Karpas-422 (cell line): ENCODE measurements at regions not wholly inside any gene's neighbourhood (a gene's known extent, or its start where the extent isn't known, plus 50 kb on each side); places are given as distances from the start of the nearest gene placed in this dataset.

Experiments
- DNase-seq: peaks from one replicate; pipeline ENCODE4 v3.0.0-alpha.2; 2015
- H2AFZ ChIP-seq: fragments of 200-600 bp; sonication (generic); 2 replicates; pipeline ENCODE4 v1.6.1; 2014; ENCODE audit warnings: antibody characterized with exemption, low read length, mixed read lengths
- H3K27ac ChIP-seq: fragments of 200-600 bp; sonication (generic); 2 replicates; pipeline ENCODE4 v1.5.1; 2014; ENCODE audit warnings: mild to moderate bottlenecking, low read length, moderate library complexity
- H3K27me3 ChIP-seq: fragments of 200-600 bp; sonication (generic); 2 replicates; pipeline ENCODE4 v1.6.1; 2014; ENCODE audit warnings: low read length, mixed read lengths
- H3K36me3 ChIP-seq: fragments of 200-600 bp; sonication (generic); 2 replicates; pipeline ENCODE4 v1.6.1; 2014; ENCODE audit warnings: low read length, mixed read lengths; ENCODE audit not compliant: insufficient read depth
- H3K4me1 ChIP-seq: fragments of 200-600 bp; sonication (generic); 2 replicates; pipeline ENCODE4 v1.6.1; 2014; ENCODE audit warnings: mild to moderate bottlenecking, low read length, mixed read lengths
- H3K4me2 ChIP-seq: fragments of 200-600 bp; sonication (generic); 2 replicates; pipeline ENCODE4 v1.6.1; 2014; ENCODE audit warnings: low read length, low read depth, mild to moderate bottlenecking; ENCODE audit not compliant: poor library complexity, severe bottlenecking
- H3K4me3 ChIP-seq: fragments of 200-600 bp; sonication (generic); 2 replicates; pipeline ENCODE4 v1.5.1; 2014; ENCODE audit warnings: mild to moderate bottlenecking, antibody characterized with exemption, low read length, mixed read lengths
- H3K79me2 ChIP-seq: fragments of 200-600 bp; sonication (generic); 2 replicates; pipeline ENCODE4 v1.6.1; 2014; ENCODE audit warnings: mild to moderate bottlenecking, low read length, mixed read lengths
- H3K9ac ChIP-seq: fragments of 200-600 bp; sonication (generic); 2 replicates; pipeline ENCODE4 v1.6.0; 2014; ENCODE audit warnings: low read length
- H3K9me2 ChIP-seq: fragments of 200-600 bp; sonication (generic), shearing (Covaris generic); replicated peaks from 2 replicates; pipeline ENCODE4 v1.6.0; 2014; ENCODE audit warnings: mild to moderate bottlenecking, low read length, moderate library complexity; ENCODE audit not compliant: insufficient read depth
- H3K9me3 ChIP-seq: fragments of 300-700, 200-600 bp; sonication (generic); 2 replicates; pipeline ENCODE4 v1.6.1; 2014; ENCODE audit warnings: low read length, mixed read lengths
- H4K20me1 ChIP-seq: fragments of 200-600 bp; sonication (generic); 2 replicates; pipeline ENCODE4 v1.6.1; 2014; ENCODE audit warnings: mild to moderate bottlenecking, antibody characterized with exemption, low read length, low read depth; ENCODE audit not compliant: insufficient read depth

- no peaks in the 10 kb centered on the region for H3K27me3 ChIP-seq
- no peak for DNase-seq
- no peak overlapping the region for H3K4me2 ChIP-seq
- no peaks in the 10 kb centered on the region for H3K9me3 ChIP-seq
- no peaks in the 10 kb centered on the region for H3K36me3 ChIP-seq
- H4K20me1 ChIP-seq = no peaks in the 10 kb centered on the region
- H3K9me2 ChIP-seq = no peaks in the 10 kb centered on the region
- H3K4me1 ChIP-seq = no peaks in the 10 kb centered on the region
- H3K27ac ChIP-seq = no peak overlapping the region
- H3K4me3 ChIP-seq = no peak overlapping the region
- no peak overlapping the region for H3K9ac ChIP-seq
- no peak overlapping the region for H2AFZ ChIP-seq
- H3K79me2 ChIP-seq = no peaks in the 10 kb centered on the region
Observed at GRCh38 chr6:99091985-99092384, 144.2 kb upstream of the FBXL4 start.

- no peak for DNase-seq
- Histone ChIP-seq H3K4me2 (no peak overlapping the region), H3K27me3 (no peaks in the 10 kb centered on the region)
Observed at GRCh38 chr6:99080191-99080590, 132.4 kb upstream of the FBXL4 start.

GRCh38 chr6:99079058-99079457 is 131.3 kb upstream of the FBXL4 start:
- Histone ChIP-seq H3K4me3 (no peak overlapping the region), H3K27ac (no peak overlapping the region), H3K9me3 (no peaks in the 10 kb centered on the region), H3K27me3 (no peaks in the 10 kb centered on the region), H4K20me1 (no peaks in the 10 kb centered on the region), H3K4me1 (no peaks in the 10 kb centered on the region), H3K9ac (no peak overlapping the region), H3K9me2 (no peaks in the 10 kb centered on the region), H3K4me2 (no peak overlapping the region), H3K36me3 (no peaks in the 10 kb centered on the region), H2AFZ (no peak overlapping the region), H3K79me2 (no peaks in the 10 kb centered on the region)
- no peak for DNase-seq

More at GRCh38 chr6:99080191-99080590, 132.4 kb upstream of the FBXL4 start:
- Histone ChIP-seq H3K9me2 (no peaks in the 10 kb centered on the region), H3K4me1 (no peaks in the 10 kb centered on the region), H3K36me3 (no peaks in the 10 kb centered on the region), H3K79me2 (no peaks in the 10 kb centered on the region), H3K9me3 (no peaks in the 10 kb centered on the region), H4K20me1 (no peaks in the 10 kb centered on the region), H3K9ac (no peak overlapping the region), H2AFZ (no peak overlapping the region), H3K27ac (no peak overlapping the region), H3K4me3 (no peak overlapping the region)

- Histone ChIP-seq H3K36me3 (no peaks in the 10 kb centered on the region), H4K20me1 (no peaks in the 10 kb centered on the region), H2AFZ (no peak overlapping the region), H3K9ac (no peak overlapping the region), H3K4me2 (no peak overlapping the region), H3K79me2 (no peaks in the 10 kb centered on the region), H3K27me3 (no peaks in the 10 kb centered on the region), H3K27ac (no peak overlapping the region), H3K9me3 (no peaks in the 10 kb centered on the region), H3K4me1 (no peaks in the 10 kb centered on the region), H3K4me3 (no peak overlapping the region), H3K9me2 (no peaks in the 10 kb centered on the region)
- no peak for DNase-seq
Observed at GRCh38 chr6:99073223-99073622, 125.5 kb upstream of the FBXL4 start.

DNA sequence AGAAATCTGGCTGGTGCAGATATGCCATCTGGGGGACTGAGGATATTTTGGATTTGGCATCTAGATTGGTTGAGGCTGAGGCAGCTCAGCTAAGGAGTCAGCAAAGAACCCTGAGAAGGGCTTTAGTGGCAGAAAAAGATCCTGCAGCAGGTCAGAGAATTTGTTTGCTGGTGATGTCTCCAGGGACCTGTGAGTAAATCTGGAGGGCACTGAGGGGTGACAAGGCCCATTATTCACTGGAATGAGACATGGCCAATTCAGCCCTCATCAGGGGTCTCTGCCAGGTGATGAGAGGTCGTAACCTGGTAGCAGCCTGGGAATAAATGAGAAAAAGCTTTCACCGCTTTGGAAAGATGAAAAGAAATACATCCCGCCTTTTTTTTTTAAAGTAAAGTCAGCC is 118.3 kb upstream of the FBXL4 start:
- Histone ChIP-seq H3K9ac (no peak overlapping the region), H3K4me1 (no peaks in the 10 kb centered on the region), H3K4me3 (no peak overlapping the region), H3K9me2 (no peaks in the 10 kb centered on the region), H3K27ac (no peak overlapping the region), H2AFZ (no peak overlapping the region), H3K9me3 (no peaks in the 10 kb centered on the region), H3K79me2 (no peaks in the 10 kb centered on the region), H3K27me3 (no peaks in the 10 kb centered on the region), H3K4me2 (no peak overlapping the region), H4K20me1 (no peaks in the 10 kb centered on the region), H3K36me3 (no peaks in the 10 kb centered on the region)
- DNase-seq = no peak

GRCh38 chr6:99064834-99065233 is 117.1 kb upstream of the FBXL4 start:
- Histone ChIP-seq H3K9me2 (no peaks in the 10 kb centered on the region), H3K9me3 (no peaks in the 10 kb centered on the region), H3K79me2 (no peaks in the 10 kb centered on the region), H3K36me3 (no peaks in the 10 kb centered on the region), H3K27me3 (no peaks in the 10 kb centered on the region), H3K27ac (no peak overlapping the region), H3K4me3 (no peak overlapping the region), H2AFZ (no peak overlapping the region), H4K20me1 (no peaks in the 10 kb centered on the region), H3K4me1 (no peaks in the 10 kb centered on the region), H3K9ac (no peak overlapping the region), H3K4me2 (no peak overlapping the region)
- no peak for DNase-seq

GRCh38 chr6:99036672-99037071 is 88.9 kb upstream of the FBXL4 start:
- Histone ChIP-seq H3K4me3 (no peak overlapping the region), H3K9me2 (no peaks in the 10 kb centered on the region), H3K36me3 (no peaks in the 10 kb centered on the region), H3K9ac (no peak overlapping the region), H4K20me1 (no peaks in the 10 kb centered on the region), H3K27me3 (no peaks in the 10 kb centered on the region), H3K9me3 (no peaks in the 10 kb centered on the region), H3K4me1 (no peaks in the 10 kb centered on the region), H3K27ac (no peak overlapping the region), H3K79me2 (no peaks in the 10 kb centered on the region), H3K4me2 (no peak overlapping the region), H2AFZ (no peak overlapping the region)
- DNase-seq = no peak

GRCh38 chr6:99032396-99032795 is 84.7 kb upstream of the FBXL4 start:
- H3K27me3 ChIP-seq = no peaks in the 10 kb centered on the region
- H3K4me2 ChIP-seq = no peak overlapping the region
- H3K9me2 ChIP-seq = no peaks in the 10 kb centered on the region
- no peaks in the 10 kb centered on the region for H4K20me1 ChIP-seq
- no peaks in the 10 kb centered on the region for H3K9me3 ChIP-seq
- no peak overlapping the region for H3K9ac ChIP-seq
- no peaks in the 10 kb centered on the region for H3K4me1 ChIP-seq
- H3K27ac ChIP-seq = no peak overlapping the region
- no peaks in the 10 kb centered on the region for H3K36me3 ChIP-seq
- H2AFZ ChIP-seq = no peak overlapping the region
- no peak for DNase-seq
- no peaks in the 10 kb centered on the region for H3K79me2 ChIP-seq
- H3K4me3 ChIP-seq = no peak overlapping the region

DNA sequence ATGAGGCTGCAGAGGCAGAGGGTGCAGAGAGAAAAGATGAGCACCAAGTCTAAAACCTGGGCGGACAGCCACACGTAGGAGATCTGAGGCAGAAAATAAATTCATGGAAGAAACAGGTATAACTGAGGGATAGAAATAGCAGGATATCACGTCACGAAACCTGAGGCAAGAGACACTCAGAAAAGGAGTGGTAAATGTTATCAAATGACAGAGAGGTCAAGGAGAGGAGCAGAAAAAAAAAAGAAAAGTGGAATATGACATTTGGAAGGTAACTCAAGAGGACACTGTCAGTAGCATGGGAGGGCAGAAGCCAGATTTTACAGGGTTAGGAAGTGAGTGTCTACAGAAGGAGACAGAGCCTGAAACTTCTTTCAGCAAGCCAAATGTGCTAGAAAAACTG is 84.2 kb upstream of the FBXL4 start:
- no peak overlapping the region for H3K4me2 ChIP-seq

More for the DNA sequence above, 84.2 kb upstream of the FBXL4 start:
- H3K9me3 ChIP-seq = no peaks in the 10 kb centered on the region
- no peak overlapping the region for H3K4me3 ChIP-seq
- no peaks in the 10 kb centered on the region for H3K36me3 ChIP-seq
- no peak for DNase-seq
- H3K27ac ChIP-seq = no peak overlapping the region
- H3K9me2 ChIP-seq = no peaks in the 10 kb centered on the region
- no peak overlapping the region for H2AFZ ChIP-seq
- H4K20me1 ChIP-seq = no peaks in the 10 kb centered on the region
- H3K79me2 ChIP-seq = no peaks in the 10 kb centered on the region
- H3K9ac ChIP-seq = no peak overlapping the region
- no peaks in the 10 kb centered on the region for H3K4me1 ChIP-seq
- H3K27me3 ChIP-seq = no peaks in the 10 kb centered on the region
